ENCODE measurements at regions not wholly inside any gene's neighbourhood (a gene's known extent, or its start where the extent isn't known, plus 50 kb on each side); places are given as distances from the start of the nearest gene placed in this dataset.

GRCh38 chr5:117095346-117096332 is 521.0 kb upstream of the SEMA6A start:
- ATAC-seq (replicated peaks in 1 of 2): no peak
- H3K4me1 Mint-ChIP-seq (ENCODE audit: low read depth): no peaks in the 10 kb centered on the region

GRCh38 chr5:117094114-117094815 is 519.6 kb upstream of the SEMA6A start:
- H3K36me3 Mint-ChIP-seq (ENCODE audit: insufficient read depth in 2 of 2): peaks cover 0 to 2% of the 10 kb centered on the region in 2 donors
- no peak overlapping the region for H3K4me3 Mint-ChIP-seq
- H3K4me1 Mint-ChIP-seq (ENCODE audit: low read depth): no peaks in the 10 kb centered on the region
- ATAC-seq (replicated peaks in 1 of 2): no peak
- DNase-seq: no peak
- H3K9me3 Mint-ChIP-seq: peaks cover 3 to 4% of the 10 kb centered on the region in 2 donors
- H3K27me3 Mint-ChIP-seq (ENCODE audit: low read depth): no peaks in the 10 kb centered on the region
- H3K27ac Mint-ChIP-seq: no peak overlapping the region

More at GRCh38 chr5:117095346-117096332, 521.0 kb upstream of the SEMA6A start:
- H3K4me3 Mint-ChIP-seq: no peak overlapping the region
- peaks cover 4 to 5% of the 10 kb centered on the region in 2 donors for H3K9me3 Mint-ChIP-seq
- no peak for DNase-seq
- H3K36me3 Mint-ChIP-seq (ENCODE audit: insufficient read depth in 2 of 2): peaks cover 0 to 2% of the 10 kb centered on the region in 2 donors
- no peaks in the 10 kb centered on the region for H3K27me3 Mint-ChIP-seq (ENCODE audit: low read depth)
- H3K27ac Mint-ChIP-seq: no peak overlapping the region

GRCh38 chr5:117093653-117094052 is 519.0 kb upstream of the SEMA6A start:
- no peak overlapping the region for H3K27ac Mint-ChIP-seq
- H3K27me3 Mint-ChIP-seq (ENCODE audit: low read depth): no peaks in the 10 kb centered on the region
- peaks cover 0 to 2% of the 10 kb centered on the region in 2 donors for H3K36me3 Mint-ChIP-seq (ENCODE audit: insufficient read depth in 2 of 2)
- peaks cover 3 to 4% of the 10 kb centered on the region in 2 donors for H3K9me3 Mint-ChIP-seq
- no peak overlapping the region for H3K4me3 Mint-ChIP-seq
- no peaks in the 10 kb centered on the region for H3K4me1 Mint-ChIP-seq (ENCODE audit: low read depth)
- ATAC-seq (replicated peaks in 1 of 2): no peak
- no peak for DNase-seq

- Mint-ChIP-seq H3K9me3 (peaks cover 0 to 1% of the 10 kb centered on the region in 2 donors), H3K4me3 (no peak overlapping the region)
- DNase-seq: no peak
These were observed 514.4 kb upstream of the SEMA6A start for GRCh38 chr5:117089001-117089400.

GRCh38 chr5:117088176-117088575 is 513.6 kb upstream of the SEMA6A start:
- Mint-ChIP-seq H3K4me1 (ENCODE audit: low read depth) (no peaks in the 10 kb centered on the region), H3K36me3 (ENCODE audit: insufficient read depth in 2 of 2) (no peaks in the 10 kb centered on the region), H3K27me3 (ENCODE audit: low read depth) (no peaks in the 10 kb centered on the region), H3K4me3 (no peak overlapping the region), H3K9me3 (peaks cover 0 to 1% of the 10 kb centered on the region in 2 donors), H3K27ac (no peak overlapping the region)
- ATAC-seq (replicated peaks in 1 of 2) (no peak), DNase-seq (no peak)

More at GRCh38 chr5:117089001-117089400, 514.4 kb upstream of the SEMA6A start:
- Mint-ChIP-seq H3K27ac (no peak overlapping the region), H3K4me1 (ENCODE audit: low read depth) (no peaks in the 10 kb centered on the region), H3K27me3 (ENCODE audit: low read depth) (no peaks in the 10 kb centered on the region), H3K36me3 (ENCODE audit: insufficient read depth in 2 of 2) (no peaks in the 10 kb centered on the region)
- ATAC-seq (replicated peaks in 1 of 2): no peak

- H3K4me3 Mint-ChIP-seq: no peak overlapping the region
- no peaks in the 10 kb centered on the region for H3K27me3 Mint-ChIP-seq (ENCODE audit: low read depth)
These were observed 509.4 kb upstream of the SEMA6A start for GRCh38 chr5:117084067-117084466.

GRCh38 chr5:117082977-117083376 is 508.4 kb upstream of the SEMA6A start:
- H3K36me3 Mint-ChIP-seq (ENCODE audit: insufficient read depth in 2 of 2): no peaks in the 10 kb centered on the region
- no peaks in the 10 kb centered on the region for H3K4me1 Mint-ChIP-seq (ENCODE audit: low read depth)
- no peak overlapping the region for H3K27ac Mint-ChIP-seq
- H3K4me3 Mint-ChIP-seq: no peak overlapping the region
- H3K27me3 Mint-ChIP-seq (ENCODE audit: low read depth): no peaks in the 10 kb centered on the region
- ATAC-seq (replicated peaks in 1 of 2) (no peak), DNase-seq (no peak)
- H3K9me3 Mint-ChIP-seq: peaks cover 0 to 1% of the 10 kb centered on the region in 2 donors

More at GRCh38 chr5:117084067-117084466, 509.4 kb upstream of the SEMA6A start:
- no peak for DNase-seq
- peaks cover 0 to 1% of the 10 kb centered on the region in 2 donors for H3K9me3 Mint-ChIP-seq
- H3K36me3 Mint-ChIP-seq (ENCODE audit: insufficient read depth in 2 of 2): no peaks in the 10 kb centered on the region
- H3K27ac Mint-ChIP-seq: no peak overlapping the region
- no peaks in the 10 kb centered on the region for H3K4me1 Mint-ChIP-seq (ENCODE audit: low read depth)
- no peak for ATAC-seq (replicated peaks in 1 of 2)

- no peak for ATAC-seq (replicated peaks in 1 of 2)
- H3K27me3 Mint-ChIP-seq (ENCODE audit: low read depth): no peaks in the 10 kb centered on the region
These were observed 502.5 kb upstream of the SEMA6A start for GRCh38 chr5:117077142-117077541.

GRCh38 chr5:117072439-117072838 is 497.8 kb upstream of the SEMA6A start:
- H3K27me3 Mint-ChIP-seq (ENCODE audit: low read depth): no peaks in the 10 kb centered on the region
- peaks cover 0 to 6% of the 10 kb centered on the region in 2 donors for H3K9me3 Mint-ChIP-seq
- no peak overlapping the region for H3K4me3 Mint-ChIP-seq
- no peaks in the 10 kb centered on the region for H3K4me1 Mint-ChIP-seq (ENCODE audit: low read depth)
- DNase-seq (no peak), ATAC-seq (replicated peaks in 1 of 2) (no peak)
- peaks cover 0 to 2% of the 10 kb centered on the region in 2 donors for H3K36me3 Mint-ChIP-seq (ENCODE audit: insufficient read depth in 2 of 2)
- H3K27ac Mint-ChIP-seq: no peak overlapping the region

More at GRCh38 chr5:117077142-117077541, 502.5 kb upstream of the SEMA6A start:
- no peak overlapping the region for H3K27ac Mint-ChIP-seq
- DNase-seq: no peak
- H3K4me1 Mint-ChIP-seq (ENCODE audit: low read depth): no peaks in the 10 kb centered on the region
- H3K36me3 Mint-ChIP-seq (ENCODE audit: insufficient read depth in 2 of 2): no peaks in the 10 kb centered on the region
- no peak overlapping the region for H3K4me3 Mint-ChIP-seq
- H3K9me3 Mint-ChIP-seq: no peaks in the 10 kb centered on the region

GRCh38 chr5:117065800-117066199 is 491.2 kb upstream of the SEMA6A start:
- Mint-ChIP-seq H3K4me3 (no peak overlapping the region), H3K27me3 (ENCODE audit: low read depth) (no peaks in the 10 kb centered on the region), H3K36me3 (ENCODE audit: insufficient read depth in 2 of 2) (no peaks in the 10 kb centered on the region), H3K4me1 (ENCODE audit: low read depth) (no peaks in the 10 kb centered on the region), H3K9me3 (peaks cover 0 to 5% of the 10 kb centered on the region in 2 donors), H3K27ac (no peak overlapping the region)
- ATAC-seq (replicated peaks in 1 of 2) (no peak), DNase-seq (no peak)

- DNase-seq: no peak
- no peak for ATAC-seq (replicated peaks in 1 of 2)
- no peaks in the 10 kb centered on the region for H3K4me1 Mint-ChIP-seq (ENCODE audit: low read depth)
- H3K27ac Mint-ChIP-seq: no peak overlapping the region
- H3K27me3 Mint-ChIP-seq (ENCODE audit: low read depth): no peaks in the 10 kb centered on the region
- H3K9me3 Mint-ChIP-seq: peaks cover 0 to 5% of the 10 kb centered on the region in 2 donors
- H3K36me3 Mint-ChIP-seq (ENCODE audit: insufficient read depth in 2 of 2): no peaks in the 10 kb centered on the region
- H3K4me3 Mint-ChIP-seq: no peak overlapping the region
These were observed 490.5 kb upstream of the SEMA6A start for GRCh38 chr5:117065161-117065560.

- Mint-ChIP-seq H3K4me3 (no peak overlapping the region), H3K9me3 (peaks cover 0 to 4% of the 10 kb centered on the region in 2 donors), H3K27ac (no peak overlapping the region), H3K27me3 (ENCODE audit: low read depth) (no peaks in the 10 kb centered on the region), H3K36me3 (ENCODE audit: insufficient read depth in 2 of 2) (no peaks in the 10 kb centered on the region), H3K4me1 (ENCODE audit: low read depth) (no peaks in the 10 kb centered on the region)
- ATAC-seq (replicated peaks in 1 of 2) (no peak), DNase-seq (no peak)
These were observed 485.5 kb upstream of the SEMA6A start for GRCh38 chr5:117060099-117060498.

GRCh38 chr5:117058740-117059139 is 484.1 kb upstream of the SEMA6A start:
- no peaks in the 10 kb centered on the region for H3K4me1 Mint-ChIP-seq (ENCODE audit: low read depth)
- H3K36me3 Mint-ChIP-seq (ENCODE audit: insufficient read depth in 2 of 2): no peaks in the 10 kb centered on the region
- no peak overlapping the region for H3K27ac Mint-ChIP-seq
- H3K9me3 Mint-ChIP-seq: peaks cover 3 to 4% of the 10 kb centered on the region in 2 donors
- no peaks in the 10 kb centered on the region for H3K27me3 Mint-ChIP-seq (ENCODE audit: low read depth)
- DNase-seq (no peak), ATAC-seq (replicated peaks in 1 of 2) (no peak)
- H3K4me3 Mint-ChIP-seq: no peak overlapping the region

All from activated T-cell treated with anti-CD3 and anti-CD28 coated beads, Interleukin-2, amount 50 U/mL, for 72 hours (primary cell).